GM13976 (cell line): ENCODE measurements at regions not wholly inside any gene's neighbourhood (a gene's known extent, or its start where the extent isn't known, plus 50 kb on each side); places are given as distances from the start of the nearest gene placed in this dataset.

Experiments used
- DNase-seq: peaks from one replicate; pipeline ENCODE4 v3.0.0; 2012; ENCODE audit warnings: low spot score
- CTCF ChIP-seq: IDR thresholded peaks from 2 replicates; pipeline ENCODE4 v1.5.1; 2012; ENCODE audit warnings: borderline replicate concordance, mild to moderate bottlenecking; ENCODE audit not compliant: insufficient read depth; ENCODE audit errors: extremely low read depth, missing control alignments, control extremely low read depth
- in situ Hi-C: fragments of 300-500 bp; cut with MboI; formaldehyde crosslinking; loops from one replicate; pipeline ENCODE4 v1.12.0; 2022; ENCODE audit warnings: low sequenced_read_pairs, mixed read lengths, inconsistent platforms; ENCODE audit not compliant: unreplicated experiment

GRCh38 chr5:61823781-61824180 lies 482.2 kb upstream of the KIF2A start:
- no peak for TF ChIP-seq CTCF
- in situ Hi-C loops = no loop called here
- DNase-seq = no peak

- in situ Hi-C loops = no loop called here
- TF ChIP-seq CTCF = no peak
- no peak for DNase-seq
Observed at GRCh38 chr5:61824396-61824795, 481.6 kb upstream of the KIF2A start.

GRCh38 chr5:61827445-61827975 lies 478.5 kb upstream of the KIF2A start:
- DNase-seq = no peak
- TF ChIP-seq CTCF = no peak
- in situ Hi-C loops = no loop called here

GRCh38 chr5:61828856-61829255 lies 477.1 kb upstream of the KIF2A start:
- DNase-seq = no peak
- in situ Hi-C loops = no loop called here

GRCh38 chr5:61831736-61832135 lies 474.3 kb upstream of the KIF2A start:
- in situ Hi-C loops = no loop called here
- TF ChIP-seq CTCF = no peak
- DNase-seq = no peak

More at GRCh38 chr5:61828856-61829255, 477.1 kb upstream of the KIF2A start:
- TF ChIP-seq CTCF = no peak

GRCh38 chr5:61837788-61838187 lies 468.2 kb upstream of the KIF2A start:
- TF ChIP-seq CTCF = no peak
- in situ Hi-C loops = no loop called here
- no peak for DNase-seq

GRCh38 chr5:61840361-61840760 lies 465.6 kb upstream of the KIF2A start:
- no peak for DNase-seq
- TF ChIP-seq CTCF = no peak
- in situ Hi-C loops = no loop called here
